HEK293T (cell line): ENCODE measurements at regions not wholly inside any gene's neighbourhood (a gene's known extent, or its start where the extent isn't known, plus 50 kb on each side); places are given as distances from the start of the nearest gene placed in this dataset.

ENCODE experiments used
- FOXA1 ChIP-seq: fragments of 450-650 bp; IDR thresholded peaks from 2 replicates; pipeline ENCODE4 v1.6.1; 2016; ENCODE audit warnings: mild to moderate bottlenecking
- FOXM1 ChIP-seq: fragments of 450-650 bp; IDR thresholded peaks from 2 replicates; pipeline ENCODE4 v1.6.1; 2017; ENCODE audit warnings: mild to moderate bottlenecking, borderline replicate concordance
- LEF1 ChIP-seq: fragments of 450-650 bp; IDR thresholded peaks from 2 replicates; pipeline ENCODE4 v1.6.1; 2017; ENCODE audit warnings: mild to moderate bottlenecking, borderline replicate concordance
- SP1 ChIP-seq: fragments of 450-650 bp; IDR thresholded peaks from 2 replicates; pipeline ENCODE4 v1.6.1; 2017
- SUZ12 ChIP-seq: fragments of 450-650 bp; IDR thresholded peaks from 2 replicates; pipeline ENCODE4 v1.6.1; 2016; ENCODE audit warnings: mild to moderate bottlenecking
- TARDBP ChIP-seq: fragments of 450-650 bp; IDR thresholded peaks from 2 replicates; pipeline ENCODE4 v1.6.1; 2016

DNA sequence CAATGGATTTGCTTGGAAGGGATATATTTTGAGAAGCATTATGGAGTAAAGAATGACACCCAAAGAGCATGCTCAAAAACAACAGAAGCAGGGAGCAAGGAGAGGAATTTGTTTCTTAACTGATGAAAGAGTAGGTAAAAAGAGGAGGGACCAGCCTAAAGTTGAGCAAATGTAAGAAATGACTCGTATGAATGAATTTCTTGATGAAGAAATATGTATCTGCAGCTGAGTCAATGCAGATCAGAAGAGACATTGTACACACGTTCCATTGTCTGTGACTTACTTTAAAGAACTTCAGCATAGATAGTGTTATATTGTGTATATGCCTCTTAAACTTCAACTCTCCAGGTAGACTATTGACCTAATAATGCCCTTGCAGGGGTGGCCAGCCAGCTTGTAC is 112.7 kb upstream of the NREP start:
- TF ChIP-seq SUZ12, result no peak
- TF ChIP-seq SP1, result no peak
- TF ChIP-seq TARDBP, result no peak
- TF ChIP-seq LEF1, result no peak
- TF ChIP-seq FOXA1, result no peak
- no peak for TF ChIP-seq FOXM1
